ENCODE measurements at regions not wholly inside any gene's neighbourhood (a gene's known extent, or its start where the extent isn't known, plus 50 kb on each side); places are given as distances from the start of the nearest gene placed in this dataset.

- TF ChIP-seq CTCF (IDR thresholded peaks at IDR 0.05): no peak
- no peak for TF ChIP-seq EZH2 (IDR thresholded peaks at IDR 0.05; ENCODE audit: borderline replicate concordance, insufficient read depth, low read depth, low read length, poor library complexity, severe bottlenecking)
These were observed 200.7 kb downstream of the BCL11A start for GRCh38 chr2:60352491-60353405.
